SK-N-SH treated with all-trans-retinoic acid at 6 μM for 48 hours (cell line): ENCODE measurements at regions not wholly inside any gene's neighbourhood (a gene's known extent, or its start where the extent isn't known, plus 50 kb on each side); places are given as distances from the start of the nearest gene placed in this dataset.

Experiments
- ATAC-seq: fragments of 200-7000 bp; cut with Tn5 transposase; 3 replicates; pipeline ENCODE4 v1.9.1; 2020; ENCODE audit warnings: mild to moderate bottlenecking, moderate library complexity
- ARNTL ChIP-seq: fragments of 450-650 bp; formaldehyde crosslinking; IDR thresholded peaks from 2 replicates; pipeline ENCODE4 v1.5.0; 2020; ENCODE audit warnings: low read depth, mild to moderate bottlenecking, moderate library complexity, borderline replicate concordance
- CSDC2 ChIP-seq: fragments of 250-450 bp; sonication (Bioruptor Pico); IDR thresholded peaks from 2 replicates; pipeline ENCODE4 v1.5.0; 2020; ENCODE audit warnings: mild to moderate bottlenecking, moderate library complexity
- ESRRG ChIP-seq: fragments of 250-450 bp; sonication (Bioruptor Pico); IDR thresholded peaks from 2 replicates; pipeline ENCODE4 v1.6.1; 2021; ENCODE audit warnings: mild to moderate bottlenecking
- GLIS3 ChIP-seq: fragments of 250-450 bp; sonication (Bioruptor Pico); IDR thresholded peaks from 2 replicates; pipeline ENCODE4 v1.5.0; 2020; ENCODE audit warnings: mild to moderate bottlenecking, moderate library complexity
- ISL1 ChIP-seq: fragments of 250-450 bp; sonication (Bioruptor Pico); IDR thresholded peaks from 2 replicates; pipeline ENCODE4 v2.1.2; 2022; ENCODE audit warnings: mild to moderate bottlenecking, moderate library complexity
- OSR1 ChIP-seq: fragments of 250-450 bp; sonication (Bioruptor Pico); IDR thresholded peaks from 2 replicates; pipeline ENCODE4 v1.8.0; 2022; ENCODE audit warnings: moderate library complexity, mild to moderate bottlenecking, inconsistent platforms
- PPARA ChIP-seq: fragments of 250-450 bp; sonication (Bioruptor Pico); IDR thresholded peaks from 2 replicates; pipeline ENCODE4 v1.5.0; 2020; ENCODE audit warnings: mild to moderate bottlenecking, borderline replicate concordance
- SNAI2 ChIP-seq: fragments of 250-450 bp; sonication (Bioruptor Pico); IDR thresholded peaks from 2 replicates; pipeline ENCODE4 v1.5.0; 2020; ENCODE audit warnings: mild to moderate bottlenecking, moderate library complexity
- TCF4 ChIP-seq: fragments of 250-450 bp; sonication (Bioruptor Pico); IDR thresholded peaks from 2 replicates; pipeline ENCODE4 v1.8.0; 2021; ENCODE audit warnings: mild to moderate bottlenecking, moderate library complexity, borderline replicate concordance
- TOX ChIP-seq: fragments of 250-450 bp; sonication (Bioruptor Pico); IDR thresholded peaks from 2 replicates; pipeline ENCODE4 v1.8.0; 2021; ENCODE audit warnings: mild to moderate bottlenecking, moderate library complexity, borderline replicate concordance
- ZFP3 ChIP-seq: fragments of 250-450 bp; sonication (Bioruptor Pico); IDR thresholded peaks from 2 replicates; pipeline ENCODE4 v1.5.0; 2020; ENCODE audit warnings: mild to moderate bottlenecking, moderate library complexity
- ZFP30 ChIP-seq: fragments of 450-650 bp; formaldehyde crosslinking; IDR thresholded peaks from 2 replicates; pipeline ENCODE4 v1.5.0; 2022; ENCODE audit warnings: mild to moderate bottlenecking, moderate library complexity
- ZNF565 ChIP-seq: fragments of 450-650 bp; formaldehyde crosslinking; conservative IDR thresholded peaks from 2 replicates; pipeline ENCODE4 v1.5.0; 2020; ENCODE audit warnings: low read depth, mild to moderate bottlenecking, moderate library complexity
- ZNF70 ChIP-seq: fragments of 450-650 bp; formaldehyde crosslinking; IDR thresholded peaks from 2 replicates; pipeline ENCODE4 v1.5.0; 2020; ENCODE audit warnings: mild to moderate bottlenecking, moderate library complexity
- ZNF8 ChIP-seq: fragments of 450-650 bp; formaldehyde crosslinking; IDR thresholded peaks from 2 replicates; pipeline ENCODE4 v1.5.0; 2020; ENCODE audit warnings: mild to moderate bottlenecking, moderate library complexity
- TF ChIP-seq, protein P1 (sequence below): fragments of 250-450 bp; sonication (Bioruptor Pico); IDR thresholded peaks from 2 replicates; pipeline ENCODE4 v1.8.0; 2021; ENCODE audit warnings: low read depth, mild to moderate bottlenecking, moderate library complexity, borderline replicate concordance
- TF ChIP-seq, protein P2 (sequence below): fragments of 250-450 bp; sonication (Bioruptor Pico); IDR thresholded peaks from 2 replicates; pipeline ENCODE4 v1.5.1; 2020; ENCODE audit warnings: low read depth, mild to moderate bottlenecking, moderate library complexity
- TF ChIP-seq, protein P3 (sequence below): fragments of 250-450 bp; sonication (Bioruptor Pico); IDR thresholded peaks from 2 replicates; pipeline ENCODE4 v1.8.0; 2020; ENCODE audit warnings: mild to moderate bottlenecking, moderate library complexity, borderline replicate concordance
- TF ChIP-seq, protein P4 (sequence below): fragments of 250-450 bp; sonication (Bioruptor Pico); IDR thresholded peaks from 2 replicates; pipeline ENCODE4 v1.5.0; 2020; ENCODE audit warnings: mild to moderate bottlenecking, moderate library complexity

DNA sequence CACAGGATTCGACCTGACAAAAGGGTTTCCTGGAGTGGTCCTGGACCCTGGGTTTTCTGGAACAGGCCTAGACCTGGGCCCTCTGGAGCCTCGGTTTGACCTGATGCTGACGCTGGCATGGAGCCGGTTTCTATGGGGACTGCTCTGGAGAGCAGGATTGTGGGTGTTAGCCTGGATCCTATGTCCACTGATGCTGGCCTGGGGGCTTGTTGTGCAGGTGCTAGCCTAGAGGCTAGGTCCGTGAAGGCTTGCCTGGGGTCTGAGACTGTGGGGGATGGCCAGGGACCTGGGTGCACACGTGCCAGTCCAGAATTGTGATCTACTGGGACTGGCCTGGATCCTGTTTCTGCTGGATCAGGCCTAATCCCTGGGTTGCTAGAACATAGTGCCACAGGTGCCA lies 173.1 kb downstream of the TMEM47 start:
- ATAC-seq: no peak
- TF ChIP-seq, protein P1, sequence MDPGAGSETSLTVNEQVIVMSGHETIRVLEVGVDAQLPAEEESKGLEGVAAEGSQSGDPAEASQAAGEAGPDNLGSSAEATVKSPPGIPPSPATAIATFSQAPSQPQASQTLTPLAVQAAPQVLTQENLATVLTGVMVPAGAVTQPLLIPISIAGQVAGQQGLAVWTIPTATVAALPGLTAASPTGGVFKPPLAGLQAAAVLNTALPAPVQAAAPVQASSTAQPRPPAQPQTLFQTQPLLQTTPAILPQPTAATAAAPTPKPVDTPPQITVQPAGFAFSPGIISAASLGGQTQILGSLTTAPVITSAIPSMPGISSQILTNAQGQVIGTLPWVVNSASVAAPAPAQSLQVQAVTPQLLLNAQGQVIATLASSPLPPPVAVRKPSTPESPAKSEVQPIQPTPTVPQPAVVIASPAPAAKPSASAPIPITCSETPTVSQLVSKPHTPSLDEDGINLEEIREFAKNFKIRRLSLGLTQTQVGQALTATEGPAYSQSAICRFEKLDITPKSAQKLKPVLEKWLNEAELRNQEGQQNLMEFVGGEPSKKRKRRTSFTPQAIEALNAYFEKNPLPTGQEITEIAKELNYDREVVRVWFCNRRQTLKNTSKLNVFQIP (CRISPR knock-in tag): no peak
- TF ChIP-seq, protein P2, sequence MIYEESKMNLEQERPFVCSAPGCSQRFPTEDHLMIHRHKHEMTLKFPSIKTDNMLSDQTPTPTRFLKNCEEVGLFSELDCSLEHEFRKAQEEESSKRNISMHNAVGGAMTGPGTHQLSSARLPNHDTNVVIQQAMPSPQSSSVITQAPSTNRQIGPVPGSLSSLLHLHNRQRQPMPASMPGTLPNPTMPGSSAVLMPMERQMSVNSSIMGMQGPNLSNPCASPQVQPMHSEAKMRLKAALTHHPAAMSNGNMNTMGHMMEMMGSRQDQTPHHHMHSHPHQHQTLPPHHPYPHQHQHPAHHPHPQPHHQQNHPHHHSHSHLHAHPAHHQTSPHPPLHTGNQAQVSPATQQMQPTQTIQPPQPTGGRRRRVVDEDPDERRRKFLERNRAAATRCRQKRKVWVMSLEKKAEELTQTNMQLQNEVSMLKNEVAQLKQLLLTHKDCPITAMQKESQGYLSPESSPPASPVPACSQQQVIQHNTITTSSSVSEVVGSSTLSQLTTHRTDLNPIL (CRISPR knock-in tag): no peak
- TF ChIP-seq, protein P3, sequence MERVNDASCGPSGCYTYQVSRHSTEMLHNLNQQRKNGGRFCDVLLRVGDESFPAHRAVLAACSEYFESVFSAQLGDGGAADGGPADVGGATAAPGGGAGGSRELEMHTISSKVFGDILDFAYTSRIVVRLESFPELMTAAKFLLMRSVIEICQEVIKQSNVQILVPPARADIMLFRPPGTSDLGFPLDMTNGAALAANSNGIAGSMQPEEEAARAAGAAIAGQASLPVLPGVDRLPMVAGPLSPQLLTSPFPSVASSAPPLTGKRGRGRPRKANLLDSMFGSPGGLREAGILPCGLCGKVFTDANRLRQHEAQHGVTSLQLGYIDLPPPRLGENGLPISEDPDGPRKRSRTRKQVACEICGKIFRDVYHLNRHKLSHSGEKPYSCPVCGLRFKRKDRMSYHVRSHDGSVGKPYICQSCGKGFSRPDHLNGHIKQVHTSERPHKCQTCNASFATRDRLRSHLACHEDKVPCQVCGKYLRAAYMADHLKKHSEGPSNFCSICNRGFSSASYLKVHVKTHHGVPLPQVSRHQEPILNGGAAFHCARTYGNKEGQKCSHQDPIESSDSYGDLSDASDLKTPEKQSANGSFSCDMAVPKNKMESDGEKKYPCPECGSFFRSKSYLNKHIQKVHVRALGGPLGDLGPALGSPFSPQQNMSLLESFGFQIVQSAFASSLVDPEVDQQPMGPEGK (CRISPR knock-in tag): no peak
- TF ChIP-seq, protein P4, sequence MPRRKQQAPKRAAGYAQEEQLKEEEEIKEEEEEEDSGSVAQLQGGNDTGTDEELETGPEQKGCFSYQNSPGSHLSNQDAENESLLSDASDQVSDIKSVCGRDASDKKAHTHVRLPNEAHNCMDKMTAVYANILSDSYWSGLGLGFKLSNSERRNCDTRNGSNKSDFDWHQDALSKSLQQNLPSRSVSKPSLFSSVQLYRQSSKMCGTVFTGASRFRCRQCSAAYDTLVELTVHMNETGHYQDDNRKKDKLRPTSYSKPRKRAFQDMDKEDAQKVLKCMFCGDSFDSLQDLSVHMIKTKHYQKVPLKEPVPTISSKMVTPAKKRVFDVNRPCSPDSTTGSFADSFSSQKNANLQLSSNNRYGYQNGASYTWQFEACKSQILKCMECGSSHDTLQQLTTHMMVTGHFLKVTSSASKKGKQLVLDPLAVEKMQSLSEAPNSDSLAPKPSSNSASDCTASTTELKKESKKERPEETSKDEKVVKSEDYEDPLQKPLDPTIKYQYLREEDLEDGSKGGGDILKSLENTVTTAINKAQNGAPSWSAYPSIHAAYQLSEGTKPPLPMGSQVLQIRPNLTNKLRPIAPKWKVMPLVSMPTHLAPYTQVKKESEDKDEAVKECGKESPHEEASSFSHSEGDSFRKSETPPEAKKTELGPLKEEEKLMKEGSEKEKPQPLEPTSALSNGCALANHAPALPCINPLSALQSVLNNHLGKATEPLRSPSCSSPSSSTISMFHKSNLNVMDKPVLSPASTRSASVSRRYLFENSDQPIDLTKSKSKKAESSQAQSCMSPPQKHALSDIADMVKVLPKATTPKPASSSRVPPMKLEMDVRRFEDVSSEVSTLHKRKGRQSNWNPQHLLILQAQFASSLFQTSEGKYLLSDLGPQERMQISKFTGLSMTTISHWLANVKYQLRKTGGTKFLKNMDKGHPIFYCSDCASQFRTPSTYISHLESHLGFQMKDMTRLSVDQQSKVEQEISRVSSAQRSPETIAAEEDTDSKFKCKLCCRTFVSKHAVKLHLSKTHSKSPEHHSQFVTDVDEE: no peak
- no peak for TF ChIP-seq PPARA (CRISPR knock-in tag)
- no peak for TF ChIP-seq OSR1 (CRISPR knock-in tag)
- TF ChIP-seq ARNTL: no peak
- no peak for TF ChIP-seq CSDC2 (CRISPR knock-in tag)
- no peak for TF ChIP-seq ZNF70 (CRISPR knock-in tag)
- no peak for TF ChIP-seq ESRRG (CRISPR knock-in tag)
- no peak for TF ChIP-seq ZNF565 (CRISPR knock-in tag)
- TF ChIP-seq TCF4 (CRISPR knock-in tag): no peak
- no peak for TF ChIP-seq ZFP3
- TF ChIP-seq, all 23 proteins: peak for 0

DNA sequence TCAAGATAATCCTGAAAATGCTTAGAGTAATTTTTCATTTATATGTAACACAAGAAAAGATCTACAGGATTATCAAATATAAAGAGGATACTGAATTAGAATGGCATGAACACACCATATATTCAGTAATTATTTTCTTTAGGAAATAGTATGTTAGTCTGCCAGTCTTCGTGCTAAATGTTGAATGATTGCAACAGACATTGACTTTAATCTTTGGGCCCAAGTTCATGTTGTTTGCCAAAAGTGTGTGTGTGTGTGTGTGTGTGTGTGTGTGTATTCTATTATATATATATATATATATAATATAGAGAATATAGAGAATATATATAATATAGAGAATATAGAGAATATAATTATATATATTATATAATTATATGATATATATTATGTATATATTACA lies 186.6 kb downstream of the TMEM47 start:
- ATAC-seq: no peak
- TF ChIP-seq OSR1 (CRISPR knock-in tag) (no peak), ZFP30 (no peak), TOX (CRISPR knock-in tag) (no peak), GLIS3 (no peak), SNAI2 (CRISPR knock-in tag) (no peak), TCF4 (CRISPR knock-in tag) (no peak), ZNF565 (CRISPR knock-in tag) (no peak), ZNF8 (CRISPR knock-in tag) (no peak), ISL1 (no peak), ZFP3 (no peak), CSDC2 (CRISPR knock-in tag) (no peak)
- TF ChIP-seq, protein P4: no peak
- TF ChIP-seq, protein P1 (CRISPR knock-in tag): no peak
